Keratinocyte (primary cell): ENCODE measurements at regions not wholly inside any gene's neighbourhood (a gene's known extent, or its start where the extent isn't known, plus 50 kb on each side); places are given as distances from the start of the nearest gene placed in this dataset.

Experiments used
- DNase-seq: peaks from one replicate; pipeline ENCODE4 v3.0.0-alpha.2; 2011; ENCODE audit warnings: low read depth, missing footprints, low spot score
- FAIRE-seq: peaks from 2 replicates; lab custom pipeline; 2011; peaks lifted over from hg19 to GRCh38; lab: Jason Lieb, UNC
- H2AFZ ChIP-seq: 2 replicates; pipeline ENCODE4 v1.6.0; 2012; ENCODE audit warnings: low read length, control low read depth, inconsistent platforms; ENCODE audit not compliant: control insufficient read depth
- H3K27ac ChIP-seq: 2 replicates; pipeline ENCODE4 v1.5.1; 2011; ENCODE audit warnings: low read length; ENCODE audit not compliant: control insufficient read depth, insufficient read depth
- H3K27me3 ChIP-seq: 3 replicates; pipeline ENCODE4 v1.6.0; 2011; ENCODE audit warnings: low read length; ENCODE audit not compliant: control insufficient read depth, insufficient read depth; ENCODE audit errors: extremely low read depth
- H3K36me3 ChIP-seq, 2 experiments: 2 replicates in 1 of 2; 3 replicates in 1 of 2; pipeline ENCODE4 v1.5.1; 2011; ENCODE audit warnings: low read length in 2 of 2, mild to moderate bottlenecking in 1 of 2; ENCODE audit not compliant: control insufficient read depth in 2 of 2, insufficient read depth in 2 of 2; ENCODE audit errors: extremely low read depth in 1 of 2
- H3K4me1 ChIP-seq: 3 replicates; pipeline ENCODE4 v1.5.1; 2011; ENCODE audit warnings: low read length; ENCODE audit not compliant: control insufficient read depth, insufficient read depth; ENCODE audit errors: extremely low read depth
- H3K4me2 ChIP-seq: 3 replicates; pipeline ENCODE4 v1.6.0; 2011; ENCODE audit warnings: low read depth, low read length; ENCODE audit not compliant: control insufficient read depth, insufficient read depth; ENCODE audit errors: extremely low read depth
- H3K4me3 ChIP-seq, 3 experiments: fragments of 200-600 bp in 1 of 3; sonication (generic) in 1 of 3; 2 replicates in 2 of 3; 3 replicates in 1 of 3; pipeline ENCODE4 v1.5.1; 2011 to 2016; ENCODE audit warnings: low read length in 3 of 3, mild to moderate bottlenecking in 3 of 3, control low read depth in 2 of 3, inconsistent platforms in 1 of 3, low read depth in 1 of 3, mixed read lengths in 1 of 3, mixed run types in 1 of 3, moderate library complexity in 1 of 3; ENCODE audit not compliant: control insufficient read depth in 2 of 3, insufficient read depth in 2 of 3; ENCODE audit errors: extremely low read depth in 1 of 3
- H3K79me2 ChIP-seq: 2 replicates; pipeline ENCODE4 v1.6.0; 2012; ENCODE audit warnings: low read length; ENCODE audit not compliant: control insufficient read depth, insufficient read depth
- H3K9ac ChIP-seq: 3 replicates; pipeline ENCODE4 v1.6.0; 2011; ENCODE audit warnings: low read length; ENCODE audit not compliant: control insufficient read depth, insufficient read depth; ENCODE audit errors: extremely low read depth
- H3K9me1 ChIP-seq: 3 replicates; pipeline ENCODE4 v1.6.0; 2011; ENCODE audit warnings: low read length; ENCODE audit not compliant: control insufficient read depth, insufficient read depth; ENCODE audit errors: extremely low read depth
- H3K9me3 ChIP-seq: 2 replicates; pipeline ENCODE4 v1.5.1; 2012; ENCODE audit warnings: low read depth, low read length; ENCODE audit not compliant: control insufficient read depth
- H4K20me1 ChIP-seq: 3 replicates; pipeline ENCODE4 v1.6.0; 2011; ENCODE audit warnings: low read length; ENCODE audit not compliant: control insufficient read depth, insufficient read depth; ENCODE audit errors: extremely low read depth
- EZH2 ChIP-seq: IDR thresholded peaks from one replicate; pipeline ENCODE4 v1.6.1; 2012; ENCODE audit warnings: inconsistent platforms, mild to moderate bottlenecking, low read length, moderate library complexity
- dilution Hi-C: fragments of 300-500 bp; cut with MboI; formaldehyde crosslinking; loops from one replicate; pipeline ENCODE4 v1.7.0; 2020; ENCODE audit warnings: low sequenced_read_pairs; ENCODE audit not compliant: extremely low pct_ligation_motif_present
- TF ChIP-seq, protein P1 (sequence below), 3 experiments: IDR thresholded peaks in 1 of 3; conservative IDR thresholded peaks in 1 of 3; optimal IDR thresholded peaks in 1 of 3; 2 replicates in 2 of 3; 3 replicates in 1 of 3; pipeline versions ENCODE3 to v1.5.1; 2011; ENCODE audit warnings: low read length in 3 of 3, mild to moderate bottlenecking in 3 of 3, moderate library complexity in 2 of 3, control low read depth in 1 of 3, inconsistent platforms in 1 of 3; ENCODE audit not compliant: insufficient read depth in 2 of 3; ENCODE audit errors: extremely low read depth in 1 of 3

DNA sequence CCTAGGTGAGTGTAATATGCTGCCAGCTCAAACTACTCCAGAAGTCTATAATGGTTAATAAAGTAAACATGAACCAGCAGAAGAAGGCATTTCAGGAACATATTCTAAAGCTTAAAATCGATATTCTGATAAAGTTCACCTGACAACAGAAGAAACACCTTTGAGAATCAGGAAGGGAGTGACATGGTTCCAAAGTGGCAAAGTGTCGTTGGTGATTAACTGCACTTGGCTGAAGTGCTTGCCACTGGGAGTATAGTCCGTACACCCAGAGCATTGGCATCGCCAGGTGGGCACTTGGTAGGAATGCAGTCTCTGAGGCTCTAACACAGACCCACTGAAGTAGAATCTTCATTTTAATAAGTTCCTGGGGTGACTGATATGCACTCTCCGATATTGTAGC is 76.0 kb upstream of the H2AZ1 start:
- DNase-seq (no peak), FAIRE-seq (no peak)
- Histone ChIP-seq H3K36me3 (no peaks in the 10 kb centered on the region), H3K4me3 (no peak overlapping the region), H3K27ac (no peak overlapping the region), H3K27me3 (no peaks in the 10 kb centered on the region), H3K4me1 (no peaks in the 10 kb centered on the region), H3K79me2 (no peaks in the 10 kb centered on the region), H2AFZ (no peak overlapping the region), H3K4me2 (no peak overlapping the region), H3K9me1 (no peaks in the 10 kb centered on the region), H4K20me1 (no peaks in the 10 kb centered on the region), H3K9me3 (no peaks in the 10 kb centered on the region), H3K9ac (no peak overlapping the region)
- TF ChIP-seq EZH2 = no peak
- TF ChIP-seq, protein P1, sequence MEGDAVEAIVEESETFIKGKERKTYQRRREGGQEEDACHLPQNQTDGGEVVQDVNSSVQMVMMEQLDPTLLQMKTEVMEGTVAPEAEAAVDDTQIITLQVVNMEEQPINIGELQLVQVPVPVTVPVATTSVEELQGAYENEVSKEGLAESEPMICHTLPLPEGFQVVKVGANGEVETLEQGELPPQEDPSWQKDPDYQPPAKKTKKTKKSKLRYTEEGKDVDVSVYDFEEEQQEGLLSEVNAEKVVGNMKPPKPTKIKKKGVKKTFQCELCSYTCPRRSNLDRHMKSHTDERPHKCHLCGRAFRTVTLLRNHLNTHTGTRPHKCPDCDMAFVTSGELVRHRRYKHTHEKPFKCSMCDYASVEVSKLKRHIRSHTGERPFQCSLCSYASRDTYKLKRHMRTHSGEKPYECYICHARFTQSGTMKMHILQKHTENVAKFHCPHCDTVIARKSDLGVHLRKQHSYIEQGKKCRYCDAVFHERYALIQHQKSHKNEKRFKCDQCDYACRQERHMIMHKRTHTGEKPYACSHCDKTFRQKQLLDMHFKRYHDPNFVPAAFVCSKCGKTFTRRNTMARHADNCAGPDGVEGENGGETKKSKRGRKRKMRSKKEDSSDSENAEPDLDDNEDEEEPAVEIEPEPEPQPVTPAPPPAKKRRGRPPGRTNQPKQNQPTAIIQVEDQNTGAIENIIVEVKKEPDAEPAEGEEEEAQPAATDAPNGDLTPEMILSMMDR (optimal IDR thresholded peaks at IDR 0.05 in 1 of 3, IDR thresholded peaks at IDR 0.05 in 1 of 3, conservative IDR thresholded peaks at IDR 0.05 in 1 of 3; ENCODE audit: extremely low read depth in 1 of 3, insufficient read depth in 2 of 3, low read length in 3 of 3) = no peak
- dilution Hi-C loops = no loop called here

DNA sequence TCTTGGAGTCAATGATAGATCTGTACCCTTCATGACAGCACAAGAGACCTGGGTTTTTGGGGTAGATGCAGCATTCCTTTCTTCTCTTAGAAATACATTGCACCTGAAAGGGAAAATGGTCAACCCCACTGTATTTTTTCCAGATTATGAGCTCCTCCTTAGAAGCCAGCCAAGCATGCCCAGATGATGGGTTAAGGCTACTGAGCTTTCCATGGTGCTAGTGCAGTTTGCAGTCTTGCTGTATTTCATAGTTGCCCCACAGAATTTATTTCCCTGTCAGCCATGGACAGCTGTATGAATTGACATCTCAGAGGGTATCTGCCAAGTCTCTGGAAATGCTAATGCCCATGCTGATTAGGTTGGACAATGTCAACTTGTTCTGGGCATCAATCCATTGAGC is 73.7 kb upstream of the H2AZ1 start:
- Histone ChIP-seq H3K36me3 (no peaks in the 10 kb centered on the region), H3K4me1 (no peaks in the 10 kb centered on the region), H3K4me2 (no peak overlapping the region), H4K20me1 (no peaks in the 10 kb centered on the region), H3K9me1 (no peaks in the 10 kb centered on the region), H3K27me3 (no peaks in the 10 kb centered on the region), H3K9ac (no peak overlapping the region), H3K79me2 (no peaks in the 10 kb centered on the region), H3K27ac (no peak overlapping the region), H2AFZ (no peak overlapping the region), H3K9me3 (no peaks in the 10 kb centered on the region), H3K4me3 (no peak overlapping the region)
- dilution Hi-C loops = no loop called here
- TF ChIP-seq, protein P1 (optimal IDR thresholded peaks at IDR 0.05 in 1 of 3, IDR thresholded peaks at IDR 0.05 in 1 of 3, conservative IDR thresholded peaks at IDR 0.05 in 1 of 3; ENCODE audit: extremely low read depth in 1 of 3, insufficient read depth in 2 of 3, low read length in 3 of 3) = no peak
- FAIRE-seq = no peak
- DNase-seq = no peak
